ENCODE measurements at regions not wholly inside any gene's neighbourhood (a gene's known extent, or its start where the extent isn't known, plus 50 kb on each side); places are given as distances from the start of the nearest gene placed in this dataset.

DNA sequence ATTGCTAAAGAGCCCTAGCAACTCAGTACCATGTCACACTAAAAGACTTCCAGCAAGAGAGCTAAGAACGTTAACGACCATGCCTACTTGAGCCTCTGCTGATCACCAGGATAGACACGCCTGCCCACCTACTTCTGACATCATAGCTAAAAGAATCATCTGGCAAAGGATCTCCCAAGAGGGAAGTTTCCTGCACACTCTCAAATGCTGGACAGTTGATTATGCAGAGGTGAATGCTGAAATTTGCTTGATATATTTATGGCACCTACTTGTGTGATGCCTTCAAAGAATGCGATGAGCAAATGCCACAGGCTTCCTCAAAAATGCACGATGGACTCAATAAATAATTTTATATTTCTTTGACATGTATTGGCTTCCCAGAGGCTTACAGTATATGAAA is 113.6 kb downstream of the GALC start:
- DNase-seq = no peak

DNA sequence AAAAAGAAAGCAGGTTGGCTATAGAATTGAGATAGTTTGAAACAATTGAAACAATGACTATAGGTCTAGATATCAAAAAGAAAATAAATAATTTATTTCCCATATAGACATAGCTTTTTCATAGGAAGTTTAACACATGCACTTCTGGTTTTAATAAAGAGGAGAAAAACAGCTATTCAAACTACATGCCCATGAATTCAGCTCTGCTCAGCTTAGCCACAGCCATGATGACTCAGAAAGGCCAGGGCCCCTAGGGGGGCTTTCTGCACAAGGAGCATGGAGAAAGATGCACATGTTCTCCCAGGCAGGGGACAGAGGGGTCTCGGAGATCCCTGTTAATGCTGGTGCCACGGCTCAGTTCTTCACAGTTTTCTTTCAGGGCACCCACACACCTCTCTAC is 114.0 kb downstream of the GALC start:
- DNase-seq = no peak

DNA sequence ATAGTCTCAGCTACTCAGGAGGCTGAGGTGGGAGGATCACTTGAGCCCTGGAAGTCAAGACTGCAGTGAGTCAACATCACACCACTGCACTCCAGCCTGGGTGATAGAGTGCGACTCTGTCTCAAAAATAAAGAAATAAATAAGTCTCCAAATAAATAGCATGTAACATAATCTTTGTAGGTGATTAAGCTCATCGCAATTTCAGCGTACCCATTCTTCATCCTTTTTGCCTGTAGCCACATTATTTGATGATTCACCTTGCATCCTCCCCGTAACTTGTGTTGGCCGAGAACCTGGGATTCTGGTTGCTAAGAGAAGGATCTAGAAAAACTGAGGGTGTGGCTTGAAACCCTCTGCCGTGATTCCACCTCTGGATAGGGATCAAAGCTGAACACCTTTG is 115.1 kb downstream of the GALC start:
- no peak for DNase-seq

DNA sequence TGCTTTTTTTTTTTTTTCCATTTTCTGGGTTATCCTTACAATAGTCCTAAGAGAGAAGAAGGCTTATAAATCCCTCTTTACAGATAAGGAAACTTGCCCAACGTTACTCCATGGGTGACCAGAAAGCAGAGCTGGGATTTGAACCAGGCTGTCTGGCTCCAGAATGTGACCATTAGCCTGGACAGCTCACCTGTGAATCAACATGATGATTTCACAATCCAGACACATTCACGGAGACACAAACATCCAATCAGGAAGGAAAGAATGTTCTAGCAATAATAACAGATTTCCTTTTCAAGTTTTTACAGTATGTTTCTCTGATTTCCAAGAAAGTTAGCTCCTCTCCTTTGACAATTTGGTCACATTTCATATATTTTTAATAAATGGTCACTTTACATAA is 118.3 kb downstream of the GALC start:
- no peak for DNase-seq

DNA sequence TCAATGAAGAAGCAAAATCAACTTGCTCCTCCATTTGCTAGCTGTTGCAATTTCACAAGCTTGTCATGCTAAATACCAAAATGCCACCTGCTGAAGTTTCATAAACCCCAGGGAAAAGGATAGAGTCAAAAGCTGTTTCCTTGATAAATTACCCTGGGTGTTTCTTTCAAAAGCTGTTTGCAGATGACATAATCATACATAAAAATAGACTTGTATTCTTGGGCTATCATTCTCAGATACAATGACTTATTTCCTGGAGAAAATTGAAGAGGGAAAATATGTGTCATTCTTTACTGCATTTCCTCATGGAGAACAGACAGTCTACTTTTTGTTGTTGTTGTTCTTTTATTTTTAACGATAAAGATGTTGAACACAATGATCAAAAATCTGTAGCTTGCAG is 119.2 kb downstream of the GALC start:
- DNase-seq = no peak

DNA sequence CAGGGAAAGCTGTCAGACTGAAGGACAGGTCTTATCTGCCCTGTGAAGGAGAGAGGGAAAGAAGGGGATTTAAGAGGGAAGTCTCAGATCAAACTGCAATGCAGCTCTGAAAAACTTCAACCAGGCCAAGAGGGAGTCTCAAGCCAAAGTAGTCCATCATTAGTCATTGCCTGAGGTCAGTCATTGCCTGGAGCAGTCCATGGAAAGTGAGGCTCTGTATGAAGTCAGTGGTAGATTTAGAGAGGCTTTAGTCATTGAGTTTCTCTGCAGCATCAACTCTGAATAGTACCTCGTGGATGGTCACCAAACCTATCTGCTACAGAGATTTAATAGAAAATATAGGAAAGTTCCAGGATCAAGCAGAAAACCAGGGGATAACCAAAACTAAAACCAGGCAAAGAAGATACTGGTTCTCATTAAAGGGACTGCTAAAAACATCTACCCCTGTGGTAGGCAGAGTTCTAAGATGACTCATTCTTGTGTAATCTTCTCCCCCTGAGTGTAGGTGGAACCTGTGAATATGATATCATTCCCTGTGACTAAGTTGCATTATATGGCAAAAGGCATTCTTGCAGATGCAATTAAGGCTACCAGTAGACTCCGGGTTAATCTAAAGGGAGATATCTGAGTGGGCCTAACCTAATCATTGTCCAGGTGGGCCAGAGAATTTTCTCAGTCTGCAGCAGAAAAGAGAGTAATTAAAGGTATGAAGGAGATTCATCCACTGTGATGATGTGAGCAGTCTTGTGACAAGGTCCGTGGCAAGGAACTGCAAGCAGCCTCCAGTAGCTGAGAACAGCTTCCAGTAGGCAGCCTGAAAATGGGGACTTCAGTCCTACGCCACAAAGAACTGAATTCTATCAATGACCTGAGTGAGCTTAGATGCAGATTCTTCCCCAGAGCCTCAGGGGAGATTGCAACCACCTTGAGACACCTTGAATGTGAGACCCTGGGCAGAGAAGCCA is 123.1 kb downstream of the GALC start:
- no peak for DNase-seq

DNA sequence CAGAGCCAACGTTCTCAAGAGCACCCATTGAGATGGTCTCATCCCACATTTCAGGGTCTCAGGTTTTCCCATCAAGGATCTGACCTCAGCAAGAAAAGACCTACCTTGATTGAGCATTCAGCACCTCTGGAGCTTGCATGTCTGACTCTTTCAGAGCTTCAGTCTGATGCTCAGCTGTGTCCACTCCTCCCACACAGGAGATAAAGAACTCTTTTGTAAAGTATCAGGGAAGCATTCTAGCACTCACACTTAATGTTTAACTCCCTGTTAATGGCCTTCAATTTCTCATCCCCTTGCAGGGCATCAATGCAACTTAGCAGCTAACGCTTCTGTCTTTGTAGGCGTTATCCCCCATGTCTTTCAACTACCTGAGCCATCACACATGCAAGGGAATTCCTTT is 124.1 kb downstream of the GALC start:
- no peak for DNase-seq

DNA sequence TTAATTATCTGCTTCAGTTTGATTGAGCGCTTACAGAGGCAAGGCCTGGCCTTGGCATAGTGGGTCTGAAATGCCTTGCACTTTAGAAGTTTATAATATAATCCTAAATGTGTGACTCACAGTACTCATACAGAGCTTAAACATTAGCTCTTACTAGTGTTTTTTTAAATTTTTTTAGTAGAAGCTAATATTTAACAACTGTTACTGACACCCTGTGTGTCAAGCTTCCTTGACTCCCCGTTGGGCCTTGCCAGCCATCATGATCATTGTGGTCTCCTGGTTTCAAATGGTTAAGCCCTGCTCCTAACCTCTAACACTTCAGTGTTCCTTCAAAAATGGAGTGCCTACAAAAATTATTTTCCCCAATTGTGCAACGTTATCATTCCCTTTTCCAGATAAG is 126.9 kb downstream of the GALC start:
- no peak for DNase-seq

DNA sequence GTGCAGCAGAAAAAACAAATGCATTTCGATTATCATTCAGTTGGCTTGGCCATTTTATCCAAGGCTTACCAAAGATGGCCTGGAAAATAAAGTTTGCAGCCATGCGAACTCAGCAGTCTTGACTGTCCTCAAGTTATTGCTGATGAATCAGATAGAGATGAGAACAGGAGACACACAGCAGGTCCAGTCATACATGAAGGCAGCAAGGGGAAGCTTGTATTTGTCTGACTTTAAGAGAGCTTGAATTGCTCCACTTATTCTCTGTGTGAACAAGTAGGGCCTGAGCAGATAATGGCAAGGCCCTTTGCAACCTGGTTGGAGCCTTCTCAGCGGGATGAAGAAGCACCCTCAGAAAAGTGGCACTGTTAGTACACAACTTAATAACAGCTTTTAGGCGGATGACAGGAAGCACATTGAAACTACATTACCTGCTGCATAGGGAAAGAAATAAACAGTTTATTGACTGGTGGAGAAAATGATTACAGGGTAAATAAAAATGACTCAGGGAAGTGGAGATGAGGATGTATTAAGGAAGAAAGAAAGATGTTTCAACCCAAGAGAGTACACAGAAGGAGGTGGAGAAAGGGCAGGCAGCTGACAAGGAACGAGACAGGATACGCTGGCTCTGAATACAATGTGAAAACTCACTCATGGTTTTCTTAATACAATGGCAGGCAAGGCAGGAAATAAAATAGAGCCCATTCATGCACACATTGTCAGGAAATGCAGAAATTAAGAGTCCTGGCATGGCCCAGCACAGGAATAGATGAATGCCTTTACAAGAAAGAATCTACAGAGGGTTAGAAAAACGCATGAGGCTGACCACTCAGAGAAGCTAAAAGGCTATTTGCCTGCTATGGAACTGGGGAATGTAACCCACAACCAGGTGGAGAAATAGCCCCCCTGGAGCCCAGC is 128.4 kb downstream of the GALC start:
- no peak for DNase-seq

DNA sequence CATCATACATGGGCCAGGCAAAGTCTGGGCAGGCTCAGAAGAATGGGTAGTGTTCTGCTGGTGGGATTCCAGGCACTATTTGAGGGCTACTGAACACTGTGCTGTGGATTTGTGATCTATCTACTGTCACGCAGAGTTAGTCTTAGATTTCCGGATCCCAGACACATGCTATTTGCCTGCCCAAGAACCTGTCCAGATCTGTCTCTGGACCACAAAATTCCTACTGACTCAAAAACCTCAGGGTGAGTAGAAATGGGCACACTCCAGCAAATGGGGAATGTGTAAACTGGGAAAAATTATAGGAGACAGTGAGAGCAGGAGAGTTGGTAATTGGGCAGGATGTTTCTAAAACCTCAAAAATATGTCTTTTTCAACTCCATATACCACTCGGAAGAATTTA is 129.9 kb downstream of the GALC start:
- DNase-seq = no peak

DNA sequence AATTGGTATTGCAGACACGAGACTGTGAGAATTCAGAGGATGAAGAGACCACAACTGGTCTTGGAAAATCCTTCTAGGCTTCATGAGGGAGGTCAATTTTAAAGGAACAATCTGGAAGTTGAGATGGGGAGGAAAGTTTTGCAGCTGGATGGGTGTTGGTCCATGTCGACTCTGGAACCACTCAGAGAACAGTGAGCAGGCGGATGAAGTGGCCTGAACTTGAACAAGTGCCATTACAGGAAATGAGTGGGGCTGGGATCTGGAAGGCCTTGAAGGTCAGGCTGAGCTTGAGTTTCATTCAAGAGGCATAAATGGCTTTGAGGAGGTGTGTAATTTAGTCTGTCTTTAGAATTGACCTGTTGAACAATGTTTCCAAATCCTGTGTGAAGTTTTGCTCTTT is 140.9 kb downstream of the GALC start:
- no peak for DNase-seq

DNA sequence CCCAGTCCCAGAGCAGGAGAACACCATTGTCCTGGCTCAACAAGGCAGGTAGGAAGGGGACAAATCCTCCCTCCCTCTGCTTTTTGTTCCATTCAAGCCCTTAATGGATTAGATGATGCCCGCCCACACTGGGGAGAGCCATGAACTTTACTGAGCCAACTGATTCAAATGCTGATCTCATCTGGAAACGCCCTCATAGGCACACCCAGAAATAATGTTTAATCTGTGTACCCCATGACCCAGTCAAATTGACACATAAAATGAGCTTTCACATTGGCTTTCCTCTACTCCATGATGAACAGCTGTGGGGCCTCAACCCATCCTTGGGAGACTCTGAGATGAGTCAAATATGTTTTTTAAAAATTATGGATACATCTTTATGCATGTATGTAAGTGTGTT is 141.8 kb downstream of the GALC start:
- DNase-seq = no peak

DNA sequence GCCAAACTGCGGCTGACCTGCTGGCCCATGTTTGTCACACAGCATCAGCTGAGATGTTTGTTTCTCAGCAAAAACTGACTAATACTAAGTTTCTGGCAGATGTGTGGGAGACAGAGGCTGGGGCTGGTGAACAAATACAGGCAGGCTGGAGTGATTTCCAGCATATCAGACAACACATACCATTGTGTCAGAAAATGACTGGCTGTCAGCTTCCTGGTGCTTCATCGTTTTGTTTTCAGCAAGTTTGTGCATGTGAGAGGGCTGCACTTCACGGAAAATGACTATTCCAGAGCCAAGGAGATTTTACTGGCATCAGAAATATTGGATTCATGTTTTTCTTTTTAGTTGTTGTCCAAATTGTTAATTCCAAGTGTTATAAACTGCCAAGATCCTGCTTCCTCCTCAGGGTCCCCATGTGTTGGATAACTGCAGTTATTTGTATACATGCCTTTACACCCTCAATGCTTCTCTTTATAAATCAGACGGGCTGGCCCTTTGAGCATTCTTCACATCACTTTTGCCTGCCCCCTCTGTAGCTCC is 145.7 kb downstream of the GALC start:
- DNase-seq = no peak

DNA sequence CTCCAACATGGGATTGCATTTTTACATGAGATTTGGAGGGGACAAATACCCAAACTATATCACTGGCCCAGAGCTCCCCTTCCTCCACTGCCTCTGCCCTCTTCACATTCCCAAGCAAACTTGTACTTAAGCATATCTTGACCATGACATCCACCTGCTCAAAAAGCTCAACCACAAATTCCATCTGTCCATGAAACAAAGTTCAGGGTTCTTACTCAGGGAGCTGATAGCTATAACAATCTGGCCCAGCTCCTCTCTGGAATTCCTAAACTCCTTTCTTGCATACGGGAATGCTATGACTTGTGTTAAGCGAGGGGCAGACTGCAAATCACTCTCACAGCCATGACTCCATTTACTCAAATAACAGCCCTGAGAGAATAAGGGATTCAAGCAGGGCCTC is 152.1 kb downstream of the GALC start:
- DNase-seq = no peak

DNA sequence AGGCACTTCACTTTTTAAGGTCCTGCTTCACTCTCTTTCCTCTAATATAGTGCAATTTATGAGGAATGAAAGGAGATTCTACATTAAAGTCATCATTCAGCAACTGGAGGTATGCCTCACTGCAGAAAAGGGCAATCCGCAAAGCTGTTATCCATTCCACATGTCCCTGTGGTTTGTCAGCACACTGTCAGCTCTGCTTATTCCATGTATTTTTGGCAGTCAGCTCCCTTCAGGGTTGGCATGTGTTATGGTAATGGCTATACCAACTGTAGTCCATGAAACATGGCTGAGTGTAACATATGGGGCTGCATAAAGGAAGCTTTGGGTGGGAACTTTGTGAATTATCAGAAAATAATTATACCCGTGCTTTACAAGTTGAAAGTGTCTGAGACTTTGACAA is 154.1 kb downstream of the GALC start:
- DNase-seq = no peak

DNA sequence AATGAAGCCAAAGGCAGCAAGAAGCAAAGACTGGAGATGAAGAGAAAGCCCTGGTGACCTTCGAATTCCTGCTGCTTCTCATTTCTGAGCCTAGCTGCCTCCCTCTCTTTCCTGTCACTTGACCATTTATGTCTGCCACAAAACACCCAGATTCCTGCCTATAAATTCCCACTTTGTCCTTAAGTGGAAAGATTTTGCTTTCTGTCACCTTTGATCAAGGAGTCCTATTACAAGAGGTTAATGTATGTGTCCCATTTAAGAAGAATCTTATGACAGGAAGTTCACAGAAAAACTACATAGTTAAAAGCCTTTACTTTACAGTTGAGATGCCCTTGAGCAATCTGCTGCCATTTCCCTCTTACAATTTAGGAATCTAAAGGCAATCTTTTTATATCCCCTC is 155.7 kb downstream of the GALC start:
- DNase-seq = no peak

DNA sequence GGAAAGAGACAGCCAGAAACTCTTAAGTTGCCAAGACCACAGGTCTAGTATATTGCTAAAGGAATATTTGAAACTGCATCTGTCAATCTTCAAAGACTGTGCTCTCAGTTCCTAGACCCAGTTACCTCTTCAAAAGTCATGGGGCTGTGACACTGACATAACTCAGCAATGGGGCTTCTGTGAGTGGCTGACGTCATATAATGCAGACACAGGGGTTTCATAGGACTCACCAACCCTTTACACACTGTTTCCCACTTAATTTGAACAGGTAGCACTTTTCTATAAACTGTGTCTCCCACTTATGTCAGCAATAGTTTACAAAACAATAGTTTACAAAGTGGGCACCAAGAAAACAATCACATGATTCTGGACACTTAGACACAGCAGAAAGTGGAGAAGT is 158.4 kb downstream of the GALC start:
- no peak for DNase-seq

DNA sequence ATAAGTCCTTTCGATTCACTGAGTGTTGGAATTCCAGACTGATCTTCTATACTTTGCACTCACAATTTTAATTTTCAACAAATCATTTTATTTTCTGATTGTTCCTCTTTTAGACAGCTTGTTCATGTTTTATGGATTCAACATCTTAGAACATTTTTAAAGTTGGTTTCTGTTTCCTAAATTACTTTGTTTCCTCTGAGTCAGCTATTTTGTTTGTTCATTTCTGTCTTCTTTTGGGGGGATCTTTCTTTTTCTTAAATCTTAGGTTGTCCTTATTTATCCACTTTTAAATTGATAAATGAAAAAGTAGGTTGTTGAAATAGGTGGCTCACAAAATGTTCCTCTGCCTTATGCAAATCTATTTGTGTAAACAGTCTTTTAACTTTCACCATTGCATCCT is 160.0 kb downstream of the GALC start:
- no peak for DNase-seq

DNA sequence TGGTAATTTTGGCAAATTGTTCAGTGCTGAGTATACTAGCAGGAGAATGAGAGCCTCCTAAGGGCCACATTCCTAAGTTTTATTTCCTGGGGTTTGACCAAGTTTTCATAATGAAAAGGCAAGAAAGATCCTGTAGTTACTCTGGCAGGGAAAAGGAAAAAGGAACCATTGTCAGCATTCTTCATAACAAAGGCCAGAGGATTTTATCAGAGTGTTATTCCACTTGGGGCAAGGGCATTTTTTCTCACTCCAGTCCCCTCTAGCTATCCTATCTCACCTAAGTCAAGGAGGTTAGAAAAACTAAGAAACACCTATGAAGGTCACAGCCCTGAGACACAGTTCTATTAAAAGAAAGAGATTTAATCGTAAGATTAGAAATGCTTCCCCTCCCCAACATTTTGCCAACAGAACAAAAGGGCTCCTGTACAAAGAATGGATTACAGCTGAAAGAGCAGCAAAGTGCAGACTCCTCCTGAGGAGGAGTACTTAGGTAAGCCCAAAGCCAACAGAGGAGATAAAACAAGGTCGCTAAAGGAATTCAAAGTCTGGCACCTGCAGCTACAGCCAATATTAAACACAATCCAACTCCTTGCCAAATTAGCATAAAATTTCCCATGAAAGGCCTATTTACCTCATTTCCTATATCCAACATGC is 162.4 kb downstream of the GALC start:
- DNase-seq = no peak

DNA sequence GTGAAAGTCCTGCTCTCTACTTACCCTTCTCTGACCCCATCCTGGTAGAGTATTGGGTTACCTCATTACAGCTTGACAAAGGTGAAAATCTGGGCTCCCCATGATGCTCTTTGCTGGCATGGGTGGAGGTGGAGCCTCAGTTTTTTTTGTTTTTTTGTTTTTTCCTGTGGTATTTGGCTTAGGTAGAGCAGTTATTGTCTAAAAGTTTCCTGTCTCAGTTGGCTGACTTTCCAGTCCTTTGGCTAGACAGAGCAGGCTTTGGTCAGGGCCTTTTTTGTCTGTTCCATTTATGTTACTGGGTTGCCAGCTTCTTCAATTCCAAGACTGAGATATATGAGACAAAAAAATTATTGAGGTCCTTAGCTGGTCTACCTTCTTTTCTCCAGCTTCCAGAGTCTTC is 163.4 kb downstream of the GALC start:
- no peak for DNase-seq

DNA sequence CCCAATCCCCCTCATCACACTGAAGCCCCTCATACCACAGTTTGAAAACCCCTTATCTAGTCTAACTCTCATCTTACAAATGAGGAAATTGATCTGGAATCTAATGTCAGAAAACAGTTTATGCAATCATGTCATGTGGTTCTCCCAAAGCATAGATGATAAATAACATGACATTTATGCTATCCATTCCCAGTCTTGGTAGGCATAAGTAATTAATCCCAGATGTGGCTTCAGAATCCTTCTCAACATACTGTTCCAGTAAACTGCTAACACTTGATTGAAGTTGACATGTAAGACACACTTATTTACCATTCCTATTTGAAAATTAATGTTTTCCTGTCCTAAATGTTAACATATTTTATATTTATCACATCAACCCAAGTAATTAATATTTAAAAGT is 168.7 kb downstream of the GALC start:
- DNase-seq = no peak

DNA sequence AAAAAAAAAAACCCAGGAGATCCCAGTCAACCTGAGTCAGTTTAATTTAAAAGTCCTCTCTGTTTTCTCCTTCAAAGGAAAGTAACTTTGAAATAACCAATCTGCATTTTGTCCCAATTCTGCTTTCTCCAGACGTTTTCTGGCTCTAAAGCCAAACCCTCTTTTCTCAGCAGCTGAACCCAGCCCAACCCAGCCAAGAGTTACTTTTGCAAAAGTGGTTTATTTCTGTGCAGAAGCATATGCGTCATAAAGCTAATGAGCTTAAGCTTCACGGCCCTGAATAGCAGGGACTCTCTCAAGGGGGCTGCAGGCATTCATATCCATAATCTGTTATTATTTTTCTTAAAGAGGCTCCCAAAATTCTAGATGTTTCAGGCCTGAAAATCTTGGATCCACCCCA is 176.6 kb downstream of the GALC start:
- DNase-seq = no peak

DNA sequence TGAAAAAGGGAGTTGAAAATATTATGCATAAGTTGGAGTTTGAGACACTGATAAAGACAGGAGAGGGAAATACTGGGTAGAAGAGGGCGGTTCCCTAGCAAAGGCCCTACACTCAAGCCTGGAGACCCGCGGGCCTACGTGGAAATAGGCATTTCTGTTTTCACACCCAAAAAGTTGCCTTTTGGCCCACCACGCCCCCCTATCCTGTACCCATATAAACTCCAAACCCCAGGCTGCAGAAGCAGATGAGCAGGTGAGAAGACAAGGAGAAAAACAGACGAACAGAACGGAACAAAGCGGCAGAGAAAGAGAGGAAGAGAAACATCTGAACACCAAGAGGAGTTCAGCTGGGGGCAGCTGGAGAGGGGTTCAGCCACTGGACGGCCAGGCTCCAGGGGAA is 177.9 kb downstream of the GALC start:
- no peak for DNase-seq
